GM19328 (cell line): ENCODE measurements at regions not wholly inside any gene's neighbourhood (a gene's known extent, or its start where the extent isn't known, plus 50 kb on each side); places are given as distances from the start of the nearest gene placed in this dataset.
"Not testable (repeated sequence)": the region's sequence is repeated elsewhere in the genome, so short reads cannot be mapped to it uniquely, and the experiment has no call there.

Source experiments
- ATAC-seq: cut with Tn5 transposase; IDR thresholded peaks from one replicate; pipeline ENCODE4 v1.9.1; 2021; ENCODE audit warnings: mild to moderate bottlenecking, moderate library complexity; ENCODE audit not compliant: unreplicated experiment

- ATAC-seq = no peak
Measured at GRCh38 chr10:33965795-33966581, 631.5 kb upstream of the NRP1 start.

GRCh38 chr10:33963729-33964128 lies 629.3 kb upstream of the NRP1 start:
- no peak for ATAC-seq

GRCh38 chr10:33956322-33956721 lies 621.9 kb upstream of the NRP1 start:
- not testable (repeated sequence) for ATAC-seq

DNA sequence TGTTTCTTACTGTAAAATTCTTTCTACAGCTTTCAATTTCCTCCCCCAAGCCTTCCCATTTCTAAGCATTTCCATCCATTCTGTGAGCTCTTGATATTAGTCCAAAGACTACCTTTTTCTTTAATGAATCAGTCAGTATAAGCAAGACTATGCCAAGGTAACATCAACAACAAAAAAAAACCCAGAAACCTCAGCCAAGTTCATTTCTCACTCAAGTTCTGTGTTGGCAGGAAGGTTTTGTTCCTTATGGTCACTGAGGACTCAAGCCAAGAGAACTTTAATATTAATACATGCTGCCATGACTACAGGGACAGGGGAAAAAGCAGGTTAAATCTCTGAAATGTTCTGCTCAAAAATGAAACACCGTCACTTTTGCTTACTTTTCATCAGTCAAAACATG lies 621.2 kb upstream of the NRP1 start:
- ATAC-seq = no peak

GRCh38 chr10:33952692-33953360 lies 618.4 kb upstream of the NRP1 start:
- ATAC-seq = no peak

DNA sequence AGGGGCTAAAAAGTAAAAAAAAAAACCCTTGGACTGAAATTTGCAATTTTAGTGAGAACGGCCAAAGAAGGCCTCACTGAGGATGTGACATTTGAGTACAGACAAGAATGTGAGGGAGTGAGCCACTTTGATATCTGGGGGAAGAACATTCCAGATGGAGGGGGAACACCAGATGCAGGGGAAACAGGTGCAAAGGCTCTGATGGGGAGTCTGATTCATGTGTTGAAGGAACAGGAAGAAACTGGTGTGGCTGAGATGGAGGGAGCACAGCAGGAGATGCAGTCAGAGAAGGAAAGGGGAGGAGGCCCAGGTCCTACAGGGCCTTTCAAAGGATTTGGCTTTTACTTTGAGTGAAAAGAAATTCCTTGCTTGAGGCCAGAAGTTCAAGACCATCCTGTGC lies 615.7 kb upstream of the NRP1 start:
- no peak for ATAC-seq

DNA sequence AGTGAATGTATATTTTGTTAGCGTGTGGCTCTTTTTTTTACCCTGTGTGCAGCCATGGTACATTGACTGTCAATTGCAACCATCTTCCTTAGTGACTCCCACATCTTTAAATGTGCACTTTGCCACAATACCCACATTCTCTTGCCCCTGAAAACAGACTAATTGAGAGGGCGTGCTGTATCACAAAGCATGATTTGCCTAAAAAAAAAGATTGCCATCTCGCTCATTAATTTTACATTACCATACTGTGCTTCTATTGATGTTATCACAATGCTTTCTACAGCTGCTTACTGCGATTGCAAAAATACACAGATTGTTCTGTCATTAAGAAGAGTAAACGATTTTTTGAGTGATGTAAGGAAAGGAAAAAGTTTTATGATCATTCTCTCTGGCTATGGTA lies 613.1 kb upstream of the NRP1 start:
- no peak for ATAC-seq

DNA sequence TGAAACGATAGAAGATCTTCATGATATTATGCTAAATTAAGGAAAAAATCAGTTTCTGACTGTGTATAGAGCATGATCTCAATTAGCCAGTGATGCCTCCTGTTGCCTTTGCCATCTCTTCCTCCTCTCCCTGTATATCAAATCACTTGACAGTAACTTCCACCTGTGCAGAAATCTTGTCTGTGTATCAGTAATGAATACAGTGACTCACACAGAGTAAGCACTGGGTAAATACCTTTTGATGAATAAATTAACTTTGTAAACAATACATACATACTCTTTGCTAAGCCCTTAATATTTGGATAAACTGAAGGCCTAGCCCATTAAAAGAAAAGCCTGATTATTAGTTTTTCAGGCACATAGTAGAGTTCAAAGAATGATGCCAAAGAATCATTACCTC lies 610.6 kb upstream of the NRP1 start:
- no peak for ATAC-seq

GRCh38 chr10:33942508-33942907 lies 608.0 kb upstream of the NRP1 start:
- no peak for ATAC-seq

DNA sequence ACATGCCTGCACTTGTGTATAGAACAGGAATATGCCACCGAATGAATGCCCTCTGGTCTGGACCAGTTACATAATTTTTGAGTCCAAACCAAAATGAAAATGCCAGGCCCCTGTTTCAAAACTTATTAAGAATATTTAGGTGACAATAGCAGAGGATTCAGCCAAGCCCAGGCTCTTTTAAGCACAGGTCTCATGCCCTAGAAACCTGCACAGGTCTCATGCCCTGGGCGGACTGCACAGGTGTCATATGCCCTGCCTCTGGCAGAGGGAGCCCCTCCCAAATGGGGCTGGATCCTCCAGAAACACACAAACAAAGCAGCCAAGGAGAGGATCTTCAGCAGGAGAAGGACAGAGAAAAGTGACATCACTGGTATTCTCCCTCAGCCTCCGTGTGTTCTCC lies 605.4 kb upstream of the NRP1 start:
- no peak for ATAC-seq

DNA sequence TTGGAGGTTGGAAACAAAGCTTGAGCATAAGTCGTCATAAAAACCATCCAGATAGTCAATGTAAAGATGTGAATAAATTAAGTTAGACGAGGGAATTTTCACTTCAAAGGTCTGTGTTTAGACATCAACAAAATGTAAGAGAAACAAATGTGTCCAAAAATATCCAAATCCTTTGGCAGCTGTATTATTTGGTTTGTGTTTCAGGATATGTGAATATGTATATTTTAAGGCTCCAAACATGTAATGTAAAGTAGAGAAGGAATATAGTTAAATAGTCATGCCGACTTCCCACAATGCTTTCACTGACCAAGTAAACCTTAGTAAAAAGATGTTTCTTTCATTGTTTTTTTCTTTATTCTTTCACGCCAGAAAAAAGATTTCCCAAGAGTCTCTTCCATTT lies 604.9 kb upstream of the NRP1 start:
- ATAC-seq = no peak

DNA sequence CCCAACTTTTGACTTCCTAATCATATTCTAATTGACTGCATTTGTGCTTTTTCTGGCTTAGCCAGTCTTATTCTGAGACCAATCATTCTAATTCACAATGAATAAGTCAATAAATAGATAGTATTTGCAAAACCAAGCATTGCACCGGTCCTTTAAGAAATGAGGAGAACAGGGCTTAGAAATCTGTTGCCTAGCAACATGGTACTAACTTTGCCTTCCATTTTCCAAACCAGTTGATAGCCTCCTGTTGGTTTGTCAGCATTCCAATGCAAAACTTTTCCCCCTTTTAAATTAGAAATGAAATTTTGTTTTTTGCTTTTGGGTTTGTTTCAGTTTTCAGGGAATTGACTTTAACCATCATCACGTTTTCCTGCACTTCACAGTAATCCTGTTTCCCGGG lies 603.5 kb upstream of the NRP1 start:
- no peak for ATAC-seq

GRCh38 chr10:33937036-33937730 lies 602.7 kb upstream of the NRP1 start:
- ATAC-seq = no peak

DNA sequence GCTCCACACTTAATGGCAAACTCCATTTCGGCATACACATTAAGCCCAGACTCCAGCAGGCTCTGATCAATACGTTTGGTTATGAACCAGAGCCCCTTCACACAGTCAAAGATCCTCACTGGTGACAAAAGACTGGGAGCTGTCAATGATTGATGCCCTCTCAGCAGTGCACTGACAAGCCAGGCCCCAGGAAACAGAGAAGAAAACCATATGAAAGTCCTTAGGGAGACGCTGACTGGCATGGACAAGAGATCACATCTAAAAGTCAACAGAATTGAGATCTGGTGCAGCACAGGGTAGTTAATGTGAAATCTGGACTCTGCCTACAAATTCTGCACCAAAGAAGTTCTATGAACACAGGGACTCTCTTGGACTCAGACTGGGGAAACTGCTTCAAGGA lies 600.9 kb upstream of the NRP1 start:
- no peak for ATAC-seq

DNA sequence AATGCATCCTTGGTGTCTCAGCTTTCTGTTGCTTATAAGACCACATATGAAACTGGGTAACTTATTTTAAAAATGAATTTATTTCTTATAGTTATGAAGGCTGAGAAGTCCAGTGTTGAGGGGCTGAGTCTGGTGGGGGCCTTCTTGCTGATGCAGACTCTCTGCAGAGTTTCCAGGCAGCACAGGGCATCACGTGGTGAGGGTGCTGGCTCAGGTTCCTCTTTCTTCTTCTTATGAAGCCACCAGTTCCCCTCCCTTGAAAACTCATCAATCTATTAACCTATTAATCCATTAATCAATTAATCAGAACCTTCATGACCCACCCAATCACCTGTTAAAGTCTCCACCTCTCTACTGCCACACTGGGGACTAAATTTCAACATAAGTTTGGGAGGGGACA lies 595.6 kb upstream of the NRP1 start:
- no peak for ATAC-seq

DNA sequence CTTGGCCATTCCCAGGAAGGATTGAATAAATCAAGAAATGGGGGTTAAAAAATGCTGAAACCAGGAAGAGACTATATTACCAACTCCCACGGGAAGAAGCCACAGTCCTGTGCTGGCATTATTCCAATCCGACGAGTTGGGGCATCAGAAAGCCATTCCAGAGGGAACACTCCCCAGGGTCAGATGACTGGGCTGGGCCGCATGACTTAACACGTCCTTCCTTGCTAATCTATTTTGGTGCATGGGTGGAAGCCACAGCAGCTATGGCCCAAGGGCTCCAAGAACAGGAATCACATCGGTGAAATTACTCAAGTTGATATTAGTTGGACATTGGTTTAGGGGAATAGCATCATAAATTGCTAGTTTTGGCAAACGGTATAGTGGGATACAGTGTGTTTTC lies 592.9 kb upstream of the NRP1 start:
- ATAC-seq = no peak

DNA sequence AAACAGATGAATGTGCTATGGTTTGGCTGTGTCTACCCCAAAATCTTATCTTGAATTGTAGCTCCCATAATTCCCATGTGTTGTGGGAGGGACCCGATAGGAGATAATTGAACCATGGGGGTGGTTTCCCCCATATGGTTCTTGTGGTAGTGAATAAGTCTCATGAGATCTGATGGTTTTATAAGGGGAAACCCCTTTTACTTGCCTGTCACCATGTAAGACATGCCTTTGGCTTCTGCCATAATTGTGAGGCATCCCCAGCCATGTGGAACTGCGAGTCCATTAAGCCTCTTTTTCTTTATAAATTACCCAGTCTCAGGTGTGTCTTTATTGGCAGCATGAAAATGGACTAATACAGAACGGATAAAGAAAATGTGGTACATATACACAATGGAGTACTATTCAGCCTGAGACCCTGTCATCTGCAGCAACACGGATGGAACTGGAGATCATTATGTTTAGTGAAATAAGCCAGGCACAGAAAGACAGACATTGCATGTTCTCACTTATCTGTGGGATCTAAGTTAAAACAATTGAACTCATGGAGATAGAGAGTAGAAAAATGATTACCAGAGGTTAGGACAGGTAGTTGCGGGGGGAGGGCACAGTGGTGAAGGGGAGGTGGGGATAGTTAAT lies 587.6 kb upstream of the NRP1 start:
- no peak for ATAC-seq

GRCh38 chr10:33920351-33920750 lies 585.9 kb upstream of the NRP1 start:
- ATAC-seq = no peak

DNA sequence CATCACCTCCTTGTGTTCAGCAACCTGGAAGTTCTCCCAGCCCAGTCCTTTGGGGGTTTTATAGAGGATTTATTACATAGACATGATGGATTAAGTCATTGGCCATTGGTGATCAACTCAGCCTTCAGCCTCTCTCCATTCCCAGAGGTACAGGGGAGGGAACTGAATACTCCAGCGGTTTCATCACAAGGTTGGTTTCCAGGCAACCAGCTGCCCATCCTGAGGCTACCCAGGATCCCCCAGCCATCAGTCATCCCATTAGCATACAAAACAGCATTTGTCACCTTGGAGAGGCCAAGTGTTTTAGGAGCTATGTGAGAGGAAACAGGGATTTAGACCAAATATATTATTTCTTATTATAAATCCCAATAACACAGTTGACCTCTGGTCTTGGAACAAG lies 584.8 kb upstream of the NRP1 start:
- ATAC-seq = no peak

DNA sequence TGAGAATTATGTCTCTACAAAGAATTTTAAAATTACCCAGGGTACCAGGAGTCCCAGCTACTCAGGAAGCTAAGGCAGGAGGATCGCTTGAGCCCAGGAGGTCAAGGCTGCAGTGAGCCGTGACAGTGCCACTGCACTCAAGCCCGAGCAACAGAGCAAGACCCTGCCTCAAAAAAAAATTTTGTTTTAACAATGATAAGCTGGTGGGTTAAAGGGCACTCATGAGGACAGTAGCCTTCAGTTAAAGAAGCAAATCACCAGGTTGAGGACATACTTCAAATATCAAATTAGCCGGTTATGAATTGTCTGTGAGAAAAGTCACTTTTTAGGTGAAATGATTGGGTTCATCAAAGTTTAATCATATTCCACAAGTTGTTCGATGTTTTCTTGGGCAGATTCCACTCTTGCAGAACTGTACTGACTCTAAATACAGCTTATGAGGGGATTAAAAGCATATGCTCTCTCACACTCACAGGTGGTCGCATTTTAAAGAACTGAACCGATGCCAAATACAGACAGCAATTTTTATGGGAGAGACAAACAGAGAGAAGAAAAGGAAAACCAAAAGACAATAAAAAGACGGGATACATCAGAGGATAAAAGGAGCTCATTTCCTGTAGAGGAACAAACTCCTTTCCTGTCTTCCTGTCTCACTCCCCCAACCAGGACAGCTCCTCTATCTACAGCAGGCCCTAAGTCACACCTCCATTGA lies 582.8 kb upstream of the NRP1 start:
- ATAC-seq = no peak

DNA sequence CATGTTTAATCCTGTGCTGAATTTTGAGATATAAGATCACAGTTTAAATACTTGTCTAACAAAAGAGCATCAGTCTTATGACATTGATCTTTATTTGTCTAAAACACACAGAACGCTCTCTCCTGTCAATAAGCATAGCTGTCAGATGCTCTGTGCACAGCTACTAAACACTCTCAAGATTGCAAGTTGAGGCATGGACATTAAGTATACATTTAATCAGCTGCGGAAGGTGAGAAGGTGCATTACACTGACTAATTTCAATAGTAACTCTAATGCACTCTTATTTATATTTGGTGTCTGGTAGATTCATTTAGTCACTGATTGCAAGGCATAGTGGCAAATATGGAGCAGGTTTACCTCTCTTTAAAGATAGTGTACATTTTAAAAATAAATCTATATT lies 580.3 kb upstream of the NRP1 start:
- no peak for ATAC-seq
